ENCODE measurements at regions not wholly inside any gene's neighbourhood (a gene's known extent, or its start where the extent isn't known, plus 50 kb on each side); places are given as distances from the start of the nearest gene placed in this dataset.

- no peak for DNase-seq (ENCODE audit: low spot score in 2 of 2)
- Histone ChIP-seq H3K27me3 (no peaks in the 10 kb centered on the region), H3K4me1 (no peaks in the 10 kb centered on the region), H3K9me3 (peaks cover 4 to 8% of the 10 kb centered on the region in 2 donors), H3K4me3 (no peak overlapping the region), H3K36me3 (no peaks in the 10 kb centered on the region), H3K27ac (no peak overlapping the region)
- TF ChIP-seq POLR2AphosphoS5 (IDR thresholded peaks at IDR 0.05) = no peak
- TF ChIP-seq CTCF (IDR thresholded peaks at IDR 0.05) = no peak
- TF ChIP-seq POLR2A (IDR thresholded peaks at IDR 0.05) = no peak
- intact Hi-C loops (cut with DNase I; ENCODE audit: low total_unique reads) = no loop called here
Observed at GRCh38 chr5:2958976-2959375, 207.5 kb upstream of the IRX2 start.

DNA sequence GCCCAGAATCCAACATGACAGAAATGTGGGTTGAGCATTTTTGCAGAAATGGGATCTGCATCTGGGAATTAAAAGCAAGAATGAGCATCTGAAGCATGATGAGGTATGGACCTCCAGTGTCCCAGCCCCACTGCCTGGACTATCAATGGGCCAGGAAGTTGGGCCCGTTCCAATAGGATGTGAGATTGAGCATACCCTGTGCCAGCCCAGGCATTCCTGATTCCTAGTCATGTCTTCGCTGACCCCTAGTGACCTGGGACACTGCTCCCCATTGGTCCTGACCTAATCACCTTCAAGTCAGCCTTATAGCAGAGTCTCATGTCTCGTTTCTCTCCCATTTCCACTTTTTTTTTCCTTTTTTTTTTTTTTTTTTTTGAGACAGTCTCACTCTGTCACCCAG is 197.4 kb upstream of the IRX2 start:
- no peak for DNase-seq (ENCODE audit: low spot score in 2 of 2)
- Histone ChIP-seq H3K4me1 (no peaks in the 10 kb centered on the region), H3K9me3 (no peaks in the 10 kb centered on the region), H3K27me3 (no peaks in the 10 kb centered on the region), H3K27ac (no peak overlapping the region), H3K4me3 (no peak overlapping the region), H3K36me3 (no peaks in the 10 kb centered on the region)
- no peak for TF ChIP-seq POLR2A (IDR thresholded peaks at IDR 0.05)
- no peak for TF ChIP-seq CTCF (IDR thresholded peaks at IDR 0.05)
- TF ChIP-seq POLR2AphosphoS5 (IDR thresholded peaks at IDR 0.05) = no peak
- intact Hi-C loops (cut with DNase I; ENCODE audit: low total_unique reads) = no loop called here

- intact Hi-C loops (cut with DNase I; ENCODE audit: low total_unique reads) = no loop called here
Observed at GRCh38 chr5:2946315-2946714, 194.8 kb upstream of the IRX2 start.

GRCh38 chr5:2936413-2936812 is 184.9 kb upstream of the IRX2 start:
- TF ChIP-seq POLR2AphosphoS5 (IDR thresholded peaks at IDR 0.05) (no peak), CTCF (IDR thresholded peaks at IDR 0.05) (no peak)
- Histone ChIP-seq H3K36me3 (no peaks in the 10 kb centered on the region), H3K27me3 (no peaks in the 10 kb centered on the region), H3K9me3 (peaks cover 4 to 15% of the 10 kb centered on the region in 2 donors), H3K4me1 (no peaks in the 10 kb centered on the region), H3K4me3 (no peak overlapping the region), H3K27ac (no peak overlapping the region)
- intact Hi-C loops (cut with DNase I; ENCODE audit: low total_unique reads) = no loop called here
- no peak for DNase-seq (ENCODE audit: low spot score in 2 of 2)

More at GRCh38 chr5:2946315-2946714, 194.8 kb upstream of the IRX2 start:
- TF ChIP-seq POLR2A (IDR thresholded peaks at IDR 0.05) (no peak), POLR2AphosphoS5 (IDR thresholded peaks at IDR 0.05) (no peak), CTCF (IDR thresholded peaks at IDR 0.05) (no peak)
- H3K27me3 ChIP-seq = no peaks in the 10 kb centered on the region
- H3K4me3 ChIP-seq = no peak overlapping the region
- no peak for DNase-seq (ENCODE audit: low spot score in 2 of 2)
- H3K36me3 ChIP-seq = no peaks in the 10 kb centered on the region
- no peak overlapping the region for H3K27ac ChIP-seq
- H3K4me1 ChIP-seq = no peaks in the 10 kb centered on the region
- peaks cover 0 to under 1% of the 10 kb centered on the region in 2 donors for H3K9me3 ChIP-seq

- Histone ChIP-seq H3K27me3 (no peaks in the 10 kb centered on the region), H3K27ac (no peak overlapping the region), H3K9me3 (no peaks in the 10 kb centered on the region), H3K4me3 (no peak overlapping the region), H3K4me1 (no peaks in the 10 kb centered on the region), H3K36me3 (no peaks in the 10 kb centered on the region)
- intact Hi-C loops (cut with DNase I; ENCODE audit: low total_unique reads) = no loop called here
- no peak for DNase-seq (ENCODE audit: low spot score in 2 of 2)
- TF ChIP-seq POLR2A (IDR thresholded peaks at IDR 0.05) (no peak), POLR2AphosphoS5 (IDR thresholded peaks at IDR 0.05) (no peak), CTCF (IDR thresholded peaks at IDR 0.05) (no peak)
Observed at GRCh38 chr5:2929779-2930178, 178.3 kb upstream of the IRX2 start.

Data from breast epithelium (tissue), 4 donors.